NCI-H345 (cell line): ENCODE measurements at regions not wholly inside any gene's neighbourhood (a gene's known extent, or its start where the extent isn't known, plus 50 kb on each side); places are given as distances from the start of the nearest gene placed in this dataset.

Experiments used
- DNase-seq: peaks from one replicate; lab custom pipeline; 2025; lab: John Stamatoyannopoulos, UW

- DNase-seq, result no peak
These were observed 323.3 kb upstream of the NR5A2 start for GRCh38 chr1:199704231-199704630.

GRCh38 chr1:199705825-199706224 lies 321.7 kb upstream of the NR5A2 start:
- no peak for DNase-seq

- no peak for DNase-seq
These were observed 320.5 kb upstream of the NR5A2 start for GRCh38 chr1:199706826-199707606.

- DNase-seq, result no peak
These were observed 316.5 kb upstream of the NR5A2 start for GRCh38 chr1:199710974-199711373.

- no peak for DNase-seq
These were observed 310.8 kb upstream of the NR5A2 start for GRCh38 chr1:199716729-199717128.

- DNase-seq, result no peak
These were observed 308.2 kb upstream of the NR5A2 start for GRCh38 chr1:199719156-199719842.

GRCh38 chr1:199720496-199720895 lies 307.0 kb upstream of the NR5A2 start:
- no peak for DNase-seq

GRCh38 chr1:199721001-199721400 lies 306.5 kb upstream of the NR5A2 start:
- no peak for DNase-seq

GRCh38 chr1:199723250-199723956 lies 304.1 kb upstream of the NR5A2 start:
- DNase-seq, result no peak

- no peak for DNase-seq
These were observed 303.5 kb upstream of the NR5A2 start for GRCh38 chr1:199724049-199724448.

- DNase-seq, result no peak
These were observed 302.4 kb upstream of the NR5A2 start for GRCh38 chr1:199725002-199725565.

- DNase-seq, result no peak
These were observed 299.8 kb upstream of the NR5A2 start for GRCh38 chr1:199727682-199728081.

- DNase-seq, result no peak
These were observed 299.2 kb upstream of the NR5A2 start for GRCh38 chr1:199728345-199728744.

- no peak for DNase-seq
These were observed 294.4 kb upstream of the NR5A2 start for GRCh38 chr1:199733125-199733524.

- no peak for DNase-seq
These were observed 293.3 kb upstream of the NR5A2 start for GRCh38 chr1:199734186-199734585.

- no peak for DNase-seq
These were observed 291.9 kb upstream of the NR5A2 start for GRCh38 chr1:199735660-199736059.

- DNase-seq, result no peak
These were observed 290.9 kb upstream of the NR5A2 start for GRCh38 chr1:199736646-199737045.

GRCh38 chr1:199741586-199741985 lies 285.9 kb upstream of the NR5A2 start:
- no peak for DNase-seq

- DNase-seq, result no peak
These were observed 285.0 kb upstream of the NR5A2 start for GRCh38 chr1:199742547-199742946.

GRCh38 chr1:199743227-199743626 lies 284.3 kb upstream of the NR5A2 start:
- no peak for DNase-seq

GRCh38 chr1:199746666-199747384 lies 280.7 kb upstream of the NR5A2 start:
- DNase-seq, result no peak

- DNase-seq, result no peak
These were observed 279.5 kb upstream of the NR5A2 start for GRCh38 chr1:199747984-199748383.
